T-helper 2 cell treated with Interferon-gamma antibody and Interleukin-4, amounts not matched to agents 5 μg/mL and 100 μg/mL, for 36 hours (primary cell): ENCODE measurements at regions not wholly inside any gene's neighbourhood (a gene's known extent, or its start where the extent isn't known, plus 50 kb on each side); places are given as distances from the start of the nearest gene placed in this dataset.
"Not testable (repeated sequence)": the region's sequence is repeated elsewhere in the genome, so short reads cannot be mapped to it uniquely, and the experiment has no call there.

Experiments
- DNase-seq: peaks from one replicate; pipeline ENCODE4 v3.0.0; 2021; ENCODE audit warnings: low spot score
- H3K27ac Mint-ChIP-seq: one replicate; pipeline ENCODE4 v1.8.0; 2021; ENCODE audit warnings: mild to moderate bottlenecking, mixed read lengths
- H3K27me3 Mint-ChIP-seq: one replicate; pipeline ENCODE4 v1.8.0; 2021; ENCODE audit warnings: low read depth, mixed read lengths
- H3K36me3 Mint-ChIP-seq: one replicate; pipeline ENCODE4 v1.8.0; 2021; ENCODE audit warnings: low read depth, mixed read lengths
- H3K4me1 Mint-ChIP-seq: one replicate; pipeline ENCODE4 v1.8.0; 2021; ENCODE audit warnings: low read depth, mixed read lengths
- H3K4me3 Mint-ChIP-seq: one replicate; pipeline ENCODE4 v1.8.0; 2022; ENCODE audit warnings: mild to moderate bottlenecking, moderate library complexity, mixed read lengths
- H3K9me3 Mint-ChIP-seq: one replicate; pipeline ENCODE4 v1.8.0; 2021; ENCODE audit warnings: mixed read lengths

DNA sequence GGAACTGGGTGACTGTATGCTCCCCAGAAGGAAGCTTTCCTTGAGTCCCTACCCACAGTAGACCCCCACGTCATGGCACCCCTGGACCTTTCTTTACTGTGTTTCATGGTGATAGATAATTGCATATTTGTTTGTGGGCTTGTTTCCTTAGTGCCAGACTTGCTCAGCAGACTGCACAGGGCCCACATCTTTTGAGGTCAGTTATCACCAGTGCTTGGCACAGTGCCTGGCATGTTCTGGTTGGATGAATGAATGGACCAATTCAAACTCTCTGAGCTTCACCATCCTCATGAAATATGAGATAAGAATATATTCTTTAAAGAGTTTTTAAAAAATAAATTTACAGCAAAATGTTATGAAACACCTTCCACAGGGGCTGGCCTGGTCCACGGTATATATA is 78.4 kb upstream of the EMX2 start:
- Mint-ChIP-seq H3K27me3 (no peaks in the 10 kb centered on the region), H3K4me1 (no peaks in the 10 kb centered on the region), H3K9me3 (no peaks in the 10 kb centered on the region), H3K27ac (no peak overlapping the region), H3K36me3 (no peaks in the 10 kb centered on the region), H3K4me3 (no peak overlapping the region)
- no peak for DNase-seq

DNA sequence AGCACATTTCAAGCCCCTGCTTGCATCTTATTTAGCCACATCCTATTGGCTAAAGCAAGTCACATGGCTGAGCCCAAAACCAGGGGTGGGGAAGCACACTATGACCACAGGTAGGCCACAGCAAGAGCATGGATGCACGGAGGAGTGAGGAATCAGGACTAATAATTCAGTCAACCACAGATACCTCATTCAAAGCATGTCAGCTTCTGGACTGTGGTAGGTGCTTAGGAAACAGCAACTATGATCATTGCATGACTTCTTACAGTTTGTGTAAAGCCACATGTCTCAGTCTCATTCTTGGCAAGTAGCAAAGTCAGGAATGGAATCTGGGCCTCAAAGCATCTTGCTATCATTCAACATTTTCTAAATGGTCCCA is 79.0 kb upstream of the EMX2 start:
- Mint-ChIP-seq H3K27ac (no peak overlapping the region), H3K4me3 (no peak overlapping the region), H3K36me3 (no peaks in the 10 kb centered on the region), H3K9me3 (no peaks in the 10 kb centered on the region), H3K27me3 (no peaks in the 10 kb centered on the region), H3K4me1 (no peaks in the 10 kb centered on the region)
- DNase-seq = no peak

DNA sequence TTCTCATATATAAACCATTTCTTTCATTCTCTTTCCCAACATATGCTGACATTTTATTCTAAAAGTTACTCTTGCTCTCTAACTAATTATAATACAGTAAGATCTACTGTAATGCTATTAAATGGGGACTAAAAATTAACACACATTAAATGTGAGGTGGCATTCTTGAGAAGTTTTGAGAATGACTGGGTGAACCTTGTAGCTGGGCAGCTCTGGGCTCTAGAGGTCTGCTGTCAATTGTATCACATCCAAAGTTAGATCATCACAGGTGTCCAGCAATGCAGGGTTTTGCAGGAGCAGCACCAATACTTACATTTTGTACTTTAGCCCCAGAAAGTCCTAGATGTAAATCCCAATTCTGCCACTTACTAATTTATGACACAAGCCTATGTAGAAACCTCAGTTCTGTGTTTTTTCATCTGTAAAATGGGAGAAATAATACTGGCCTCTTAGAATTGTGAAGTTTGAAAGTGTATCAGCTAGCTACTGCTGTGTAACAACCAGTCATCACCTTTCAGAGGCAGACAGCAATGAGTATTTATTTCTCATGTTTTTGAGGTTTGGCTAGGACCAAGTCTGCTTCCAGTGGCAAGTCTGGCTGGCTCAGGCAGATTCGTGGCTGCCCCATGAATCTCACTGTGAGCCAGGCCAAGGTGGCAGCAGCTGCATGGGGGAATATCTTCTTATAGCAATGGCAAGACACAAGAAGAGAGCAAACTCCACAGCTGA is 79.6 kb upstream of the EMX2 start:
- Mint-ChIP-seq H3K4me1 (no peaks in the 10 kb centered on the region), H3K27me3 (no peaks in the 10 kb centered on the region), H3K36me3 (no peaks in the 10 kb centered on the region), H3K9me3 (no peaks in the 10 kb centered on the region), H3K27ac (no peak overlapping the region), H3K4me3 (no peak overlapping the region)
- DNase-seq = no peak

DNA sequence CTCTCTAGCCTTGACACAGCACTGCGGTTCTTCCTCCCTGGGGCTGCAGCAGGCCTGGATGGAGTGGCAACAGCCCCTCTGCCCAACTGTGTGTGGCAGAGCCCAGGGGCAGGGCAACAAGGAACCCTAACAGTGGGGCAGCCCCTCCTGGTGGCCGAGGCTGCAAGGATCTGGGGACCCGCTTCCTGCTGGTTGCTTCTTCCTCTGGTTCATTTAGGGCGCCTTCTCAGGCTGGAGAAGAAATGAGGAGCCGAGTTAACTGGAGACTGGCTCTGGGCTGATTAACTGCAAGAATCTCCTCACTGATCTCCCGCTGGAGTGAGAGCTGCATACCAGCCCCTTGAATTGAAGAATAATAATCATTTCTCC is 80.1 kb upstream of the EMX2 start:
- DNase-seq = no peak
- Mint-ChIP-seq H3K4me1 (no peaks in the 10 kb centered on the region), H3K27me3 (no peaks in the 10 kb centered on the region), H3K36me3 (no peaks in the 10 kb centered on the region), H3K9me3 (no peaks in the 10 kb centered on the region), H3K27ac (no peak overlapping the region), H3K4me3 (no peak overlapping the region)

DNA sequence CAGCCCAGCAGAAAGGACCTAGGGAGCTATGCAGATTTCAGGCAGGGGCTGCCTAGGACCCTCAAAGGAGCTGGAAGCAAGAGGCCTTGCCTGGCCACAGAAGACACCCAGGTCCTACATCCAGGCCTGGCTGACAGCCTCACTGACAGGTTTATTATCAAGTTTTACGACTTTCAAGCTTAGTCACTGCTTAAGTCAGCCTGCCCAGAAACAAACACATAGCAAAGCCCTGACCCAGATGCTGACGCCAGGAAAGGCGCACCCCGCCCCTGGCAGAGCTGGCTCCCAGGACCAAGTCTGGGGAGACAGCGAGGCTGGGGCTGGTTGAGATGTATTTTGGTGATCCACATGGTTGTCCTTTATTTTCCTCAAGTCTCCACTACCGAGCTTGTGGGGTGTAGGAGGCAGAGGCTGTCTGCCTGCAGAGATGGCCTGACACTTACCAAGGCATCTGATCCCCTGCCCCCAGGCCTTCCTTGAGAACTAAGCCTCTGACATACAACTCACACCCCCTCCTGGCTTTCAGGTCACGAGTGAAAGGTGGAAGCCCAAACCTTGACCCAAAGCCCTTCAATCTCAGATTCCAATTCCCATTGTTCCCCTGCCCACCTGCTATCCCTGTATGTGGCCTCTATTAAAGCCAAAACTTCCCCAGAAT is 80.7 kb upstream of the EMX2 start:
- H3K27me3 Mint-ChIP-seq = no peaks in the 10 kb centered on the region
- no peak for DNase-seq
- H3K36me3 Mint-ChIP-seq = no peaks in the 10 kb centered on the region
- no peaks in the 10 kb centered on the region for H3K9me3 Mint-ChIP-seq
- no peak overlapping the region for H3K4me3 Mint-ChIP-seq
- no peak overlapping the region for H3K27ac Mint-ChIP-seq
- no peaks in the 10 kb centered on the region for H3K4me1 Mint-ChIP-seq

DNA sequence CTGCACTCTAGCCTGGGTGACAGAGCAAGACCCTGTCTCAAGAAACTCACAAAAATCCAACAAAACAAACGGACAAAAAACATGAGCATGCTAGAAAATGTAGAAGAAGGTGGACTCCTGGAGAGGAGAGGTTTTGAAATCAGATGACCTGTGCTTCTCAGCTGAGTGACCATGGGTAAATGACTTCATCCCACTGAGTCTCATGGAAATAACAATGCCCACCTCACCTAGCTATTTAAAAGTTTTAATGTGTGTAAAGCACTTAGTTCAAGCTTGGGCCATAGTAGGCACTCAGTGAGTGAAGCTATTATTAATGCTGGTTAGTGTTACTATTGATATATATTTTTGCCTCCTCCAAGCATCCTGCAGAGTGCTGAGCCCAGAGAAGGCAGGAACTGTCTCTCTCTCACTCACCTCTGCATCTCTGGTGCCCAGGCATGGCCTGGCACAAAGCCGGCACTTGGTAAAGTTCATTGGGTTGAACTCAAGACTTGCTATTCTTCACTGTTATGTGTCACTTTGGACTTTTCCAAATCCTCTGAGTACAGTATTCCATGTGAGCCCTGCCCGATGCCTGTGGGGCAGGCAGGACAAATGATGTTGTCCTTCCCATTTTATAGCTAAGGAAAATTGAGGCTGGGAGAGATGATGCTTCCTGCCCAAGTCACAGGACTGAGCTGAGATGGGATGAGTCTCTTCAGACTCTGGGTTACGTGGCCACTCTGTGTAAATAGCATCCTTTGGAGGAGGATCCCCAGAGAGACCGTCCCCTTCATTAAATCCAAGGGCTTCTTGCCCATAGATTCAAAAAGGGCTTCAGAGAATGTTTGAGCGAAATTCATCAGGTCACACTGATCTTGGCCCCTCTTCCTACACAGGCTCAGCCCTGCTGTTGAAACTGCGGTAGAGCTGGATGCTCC is 81.4 kb upstream of the EMX2 start:
- no peaks in the 10 kb centered on the region for H3K27me3 Mint-ChIP-seq
- H3K9me3 Mint-ChIP-seq = no peaks in the 10 kb centered on the region
- no peaks in the 10 kb centered on the region for H3K36me3 Mint-ChIP-seq
- H3K4me3 Mint-ChIP-seq = no peak overlapping the region
- H3K4me1 Mint-ChIP-seq = no peaks in the 10 kb centered on the region
- no peak for DNase-seq
- H3K27ac Mint-ChIP-seq = no peak overlapping the region

DNA sequence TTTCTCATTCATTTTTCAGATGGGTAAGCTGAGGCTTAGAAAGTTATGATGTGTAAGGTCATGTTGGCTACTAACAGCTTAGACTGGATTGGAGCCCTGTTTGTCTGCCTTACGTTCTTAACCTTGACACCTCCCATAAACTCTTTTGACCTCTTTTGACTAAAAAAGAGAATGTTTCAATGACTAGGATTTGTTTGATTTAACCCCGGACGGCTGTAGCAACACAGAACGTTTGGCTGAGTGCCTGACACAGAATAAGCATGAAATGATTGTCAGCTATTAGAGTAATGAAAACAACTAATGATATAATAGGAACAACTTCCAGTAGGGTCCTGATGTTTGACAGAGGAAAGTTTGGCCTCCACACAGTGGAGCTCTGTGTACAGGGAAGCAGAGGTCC is 83.3 kb upstream of the PDZD8 start:
- Mint-ChIP-seq H3K27ac (no peak overlapping the region), H3K27me3 (no peaks in the 10 kb centered on the region), H3K36me3 (no peaks in the 10 kb centered on the region), H3K4me3 (no peak overlapping the region), H3K9me3 (no peaks in the 10 kb centered on the region), H3K4me1 (no peaks in the 10 kb centered on the region)
- DNase-seq = no peak

DNA sequence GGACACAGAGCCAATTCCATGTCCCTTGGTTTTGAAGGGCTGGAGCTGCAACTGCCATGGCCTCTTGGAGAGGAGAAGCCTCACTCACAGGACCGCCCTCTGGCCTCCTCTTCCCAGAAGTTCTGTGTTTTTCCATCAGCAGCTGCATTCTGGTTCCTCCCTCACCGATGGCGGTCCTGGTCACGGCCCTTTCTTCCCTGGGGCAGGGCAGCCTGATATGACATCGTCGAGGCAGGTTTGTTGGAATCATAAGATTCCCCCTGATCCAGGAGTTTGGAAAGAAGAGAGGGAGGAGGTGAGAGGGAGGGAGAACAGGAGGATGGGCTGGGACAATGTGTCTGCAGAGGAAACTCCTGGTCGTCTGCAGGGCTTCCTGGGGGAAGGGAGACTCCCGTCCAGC is 82.7 kb upstream of the PDZD8 start:
- H3K4me3 Mint-ChIP-seq = no peak overlapping the region
- no peaks in the 10 kb centered on the region for H3K36me3 Mint-ChIP-seq
- H3K27ac Mint-ChIP-seq = no peak overlapping the region
- no peak for DNase-seq
- H3K9me3 Mint-ChIP-seq = no peaks in the 10 kb centered on the region
- no peaks in the 10 kb centered on the region for H3K27me3 Mint-ChIP-seq
- no peaks in the 10 kb centered on the region for H3K4me1 Mint-ChIP-seq

DNA sequence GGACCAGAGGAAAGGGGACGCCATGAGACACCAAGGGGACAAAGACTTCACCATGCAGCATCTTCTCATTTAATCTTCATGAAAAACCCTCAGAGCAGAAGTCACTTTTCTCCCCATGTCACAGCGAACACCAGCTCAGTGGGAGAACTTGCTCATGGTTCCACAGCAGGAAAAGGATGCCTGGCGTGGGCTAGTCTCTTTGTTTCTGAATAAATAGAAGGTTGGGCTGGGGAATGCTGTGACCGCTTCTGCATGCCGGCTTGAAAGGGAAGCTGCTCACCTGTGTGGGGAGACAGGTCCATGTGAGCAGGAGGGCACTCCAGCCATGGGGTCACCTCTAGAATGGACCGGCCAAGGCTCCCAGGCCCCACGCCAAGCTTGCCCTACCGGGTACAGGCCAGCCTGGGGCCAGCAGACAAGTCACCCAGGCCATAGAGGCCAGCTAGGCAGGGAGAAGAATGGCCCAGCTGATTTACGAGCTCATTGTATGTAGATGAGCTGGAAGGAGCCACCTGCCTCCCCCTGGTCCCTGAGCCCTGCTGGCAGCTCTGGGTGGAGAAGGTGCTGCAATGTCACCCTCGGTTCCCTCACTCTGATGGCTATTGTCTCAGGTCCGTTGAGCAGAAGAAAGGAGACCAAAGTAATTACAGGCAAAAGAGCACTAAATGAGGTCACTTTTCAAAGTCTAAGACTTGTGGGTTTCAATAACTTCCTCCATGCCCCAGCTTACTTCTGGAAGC is 82.0 kb upstream of the PDZD8 start:
- Mint-ChIP-seq H3K4me1 (no peaks in the 10 kb centered on the region), H3K4me3 (no peak overlapping the region), H3K9me3 (peaks cover 3% of the 10 kb centered on the region), H3K27me3 (no peaks in the 10 kb centered on the region), H3K36me3 (no peaks in the 10 kb centered on the region), H3K27ac (no peak overlapping the region)
- DNase-seq = no peak

DNA sequence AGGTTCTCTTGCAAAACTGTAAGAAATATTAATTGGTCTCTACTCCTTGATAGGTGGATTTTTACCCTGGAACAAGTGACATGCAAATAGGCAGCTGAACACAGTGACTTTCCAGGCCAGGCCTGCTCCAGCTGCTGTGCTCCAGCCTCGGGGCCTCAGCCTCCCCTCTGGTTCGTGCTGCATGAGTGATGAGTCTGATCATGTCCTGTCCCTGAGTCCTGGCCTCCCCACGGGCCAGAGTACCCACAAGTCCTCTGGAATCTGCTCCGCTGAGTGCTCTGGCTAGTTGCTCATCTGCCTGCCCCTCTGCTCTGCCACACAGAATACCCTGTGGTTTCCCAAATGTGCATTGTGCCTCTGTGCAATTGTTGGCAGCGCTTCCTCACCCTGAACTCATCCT is 80.1 kb upstream of the PDZD8 start:
- Mint-ChIP-seq H3K4me1 (no peaks in the 10 kb centered on the region), H3K27ac (no peak overlapping the region), H3K4me3 (no peak overlapping the region), H3K9me3 (peaks cover 3% of the 10 kb centered on the region), H3K36me3 (no peaks in the 10 kb centered on the region), H3K27me3 (no peaks in the 10 kb centered on the region)
- no peak for DNase-seq

DNA sequence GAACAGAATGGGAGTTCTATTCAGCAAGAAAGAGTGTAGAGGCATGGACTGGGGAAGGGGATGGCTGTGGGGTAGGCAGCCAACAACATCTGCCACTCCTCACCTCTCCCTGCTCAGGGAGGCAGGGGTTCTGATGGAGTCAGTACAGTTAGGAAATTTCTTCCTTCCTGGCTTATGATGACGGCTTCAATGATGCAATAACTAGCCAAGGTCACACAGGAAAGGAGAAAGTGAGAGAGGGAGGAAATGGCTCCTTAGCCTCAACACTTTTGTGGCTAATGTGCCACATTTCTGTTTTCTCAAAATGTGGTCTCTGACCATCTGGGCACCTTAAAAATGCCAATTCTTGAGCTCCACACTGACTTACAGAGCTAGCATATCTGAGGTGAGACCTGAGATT is 79.3 kb upstream of the PDZD8 start:
- DNase-seq = no peak
- H3K36me3 Mint-ChIP-seq = no peaks in the 10 kb centered on the region
- no peaks in the 10 kb centered on the region for H3K27me3 Mint-ChIP-seq
- peaks cover 3% of the 10 kb centered on the region for H3K9me3 Mint-ChIP-seq
- H3K4me1 Mint-ChIP-seq = no peaks in the 10 kb centered on the region
- no peak overlapping the region for H3K27ac Mint-ChIP-seq
- H3K4me3 Mint-ChIP-seq = no peak overlapping the region

DNA sequence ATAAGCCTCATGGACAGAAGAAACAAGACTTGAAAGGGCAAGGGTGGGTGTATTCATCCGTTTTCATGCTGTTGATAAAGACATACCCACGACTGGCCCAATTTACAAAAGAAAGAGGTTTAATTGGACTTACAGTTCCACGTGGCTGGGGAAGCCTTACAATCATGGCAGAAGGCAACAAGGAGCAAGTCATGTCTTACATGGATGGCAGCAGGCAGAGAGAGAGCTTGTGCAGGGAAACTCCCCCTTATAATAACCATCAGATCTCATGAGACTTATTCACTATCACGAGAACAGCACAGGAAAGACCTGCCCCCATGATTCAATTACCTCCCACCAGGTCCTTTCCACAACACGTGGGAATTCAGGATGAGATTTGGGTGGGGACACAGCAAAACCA is 78.2 kb upstream of the PDZD8 start:
- not testable (repeated sequence) for H3K4me3 Mint-ChIP-seq, H3K27me3 Mint-ChIP-seq, H3K27ac Mint-ChIP-seq, DNase-seq, H3K4me1 Mint-ChIP-seq, H3K9me3 Mint-ChIP-seq, H3K36me3 Mint-ChIP-seq

DNA sequence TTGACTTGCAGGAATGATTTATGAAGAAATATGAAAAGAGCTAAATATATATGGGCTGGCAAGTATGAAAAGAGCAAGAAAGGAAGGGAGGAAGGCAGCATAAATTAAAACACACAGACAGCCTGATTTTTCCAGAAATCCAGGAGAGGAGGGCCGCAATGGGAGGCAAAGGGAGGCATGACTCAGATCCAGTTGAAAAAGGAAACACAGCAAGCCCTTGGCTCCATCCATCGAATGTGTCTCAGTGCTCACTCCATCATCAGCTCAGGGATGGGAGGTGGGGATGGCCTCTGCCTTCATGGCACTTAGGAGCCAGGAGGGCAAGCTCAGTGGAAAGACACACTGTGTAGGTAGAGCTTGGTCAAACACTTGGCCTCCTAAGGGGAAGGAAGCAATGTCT is 75.7 kb upstream of the PDZD8 start:
- Mint-ChIP-seq H3K4me3 (no peak overlapping the region), H3K36me3 (no peaks in the 10 kb centered on the region)

DNA sequence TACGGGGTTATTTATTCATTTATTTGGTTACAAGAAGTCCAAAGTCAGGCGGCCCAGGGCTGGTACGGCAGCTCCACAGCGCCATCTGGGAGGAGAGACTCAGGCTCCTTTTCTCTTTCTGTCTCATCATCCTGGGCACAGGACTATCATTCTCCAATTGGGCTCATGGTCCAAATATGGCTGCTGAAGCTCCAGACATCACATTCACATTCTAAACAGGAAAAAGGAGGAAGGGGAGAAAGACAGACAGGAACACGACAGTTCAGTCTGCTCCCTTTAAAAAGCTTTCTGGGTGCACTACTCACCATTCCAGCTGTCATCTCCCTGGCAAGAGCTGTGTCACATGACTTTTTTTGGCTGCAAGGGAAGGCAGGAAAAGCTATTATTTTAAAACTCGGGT is 74.4 kb upstream of the PDZD8 start:
- H3K27me3 Mint-ChIP-seq = no peaks in the 10 kb centered on the region
- peaks cover 27% of the 10 kb centered on the region for H3K9me3 Mint-ChIP-seq
- H3K4me3 Mint-ChIP-seq = no peak overlapping the region
- no peaks in the 10 kb centered on the region for H3K4me1 Mint-ChIP-seq
- no peak for DNase-seq
- H3K36me3 Mint-ChIP-seq = no peaks in the 10 kb centered on the region
- H3K27ac Mint-ChIP-seq = no peak overlapping the region

More for the DNA sequence above, 75.7 kb upstream of the PDZD8 start:
- H3K9me3 Mint-ChIP-seq = peaks cover 15% of the 10 kb centered on the region
- no peak for DNase-seq
- no peaks in the 10 kb centered on the region for H3K27me3 Mint-ChIP-seq
- H3K27ac Mint-ChIP-seq = no peak overlapping the region
- no peaks in the 10 kb centered on the region for H3K4me1 Mint-ChIP-seq
